Mucosa of descending colon (tissue), 3 donors: ENCODE measurements at regions not wholly inside any gene's neighbourhood (a gene's known extent, or its start where the extent isn't known, plus 50 kb on each side); places are given as distances from the start of the nearest gene placed in this dataset.

Experiments used
- ATAC-seq: fragments of 200-7000 bp; cut with Tn5 transposase; one replicate; pipeline ENCODE4 v1.9.1; 2020; ENCODE audit warnings: mild to moderate bottlenecking, moderate library complexity
- DNase-seq, 3 donors: peaks; one replicate each; pipeline ENCODE4 v3.0.0-alpha.2; 2020
- H3K36me3 ChIP-seq: fragments of 200-600 bp; one replicate; pipeline ENCODE4 v1.8.0; 2021; ENCODE audit warnings: low read depth, mild to moderate bottlenecking
- H3K4me1 ChIP-seq: fragments of 200-600 bp; one replicate; pipeline ENCODE4 v1.8.0; 2021; ENCODE audit warnings: low read depth, mild to moderate bottlenecking
- H3K4me3 ChIP-seq: fragments of 200-600 bp; one replicate; pipeline ENCODE4 v1.8.0; 2021; ENCODE audit warnings: mild to moderate bottlenecking
- H3K9me3 ChIP-seq: fragments of 200-600 bp; one replicate; pipeline ENCODE4 v1.8.0; 2021; ENCODE audit warnings: mild to moderate bottlenecking
- intact Hi-C, 2 donors: fragments of 100-400 bp; cut with DNase I in 1 of 2; cut with micrococcal nuclease in 1 of 2; formaldehyde crosslinking; loops; one replicate each; pipeline versions ENCODE4 v1.11.0 to v1.11.1; 2022; cut with DNase I, micrococcal nuclease
- TF ChIP-seq, protein P1 (sequence below): fragments of 200-600 bp; IDR thresholded peaks from one replicate; pipeline ENCODE4 v1.8.0; 2022; ENCODE audit warnings: antibody characterized with exemption, mild to moderate bottlenecking
- donor health status: DM: no; HTN: no; CAD: no; lungs with moderate emphysema.
- donor health status: DM: no; HTN: no; CAD: no.
- donor health status: DM: no; HTN: yes; CAD: no.

DNA sequence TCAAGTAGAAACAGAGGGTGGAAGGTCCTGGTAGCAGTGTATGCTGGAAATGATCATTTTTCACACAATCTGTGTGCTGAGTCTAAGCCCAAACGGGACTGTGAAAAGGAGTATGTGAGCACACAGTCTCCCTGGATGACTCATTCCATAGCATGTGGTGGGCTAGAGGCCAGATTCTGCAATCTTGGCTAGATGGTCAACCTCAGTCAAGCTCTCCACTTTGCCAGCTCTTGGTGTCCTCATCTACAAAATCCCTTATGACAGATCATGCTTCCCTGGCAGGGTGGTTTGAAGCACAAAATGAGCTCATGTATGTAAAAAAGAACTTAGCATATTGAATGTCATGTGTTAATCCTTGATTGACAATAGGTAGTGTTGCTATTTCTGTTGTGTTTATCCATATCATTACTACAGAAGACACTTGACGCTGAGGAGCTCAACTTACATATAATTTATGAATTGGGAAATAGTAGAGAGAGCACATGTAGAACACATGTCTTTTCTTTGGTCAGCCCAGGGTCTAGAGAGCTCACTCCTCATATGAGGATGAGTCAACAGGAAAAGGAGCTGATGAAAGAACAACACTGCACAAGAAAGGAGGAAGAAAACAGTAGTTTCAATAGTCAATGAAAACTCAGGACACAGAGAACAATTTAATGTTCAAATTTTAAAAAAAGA, 517.5 kb downstream of the BCL11B start:
- H3K4me1 ChIP-seq = no peaks in the 10 kb centered on the region
- TF ChIP-seq, protein P1, sequence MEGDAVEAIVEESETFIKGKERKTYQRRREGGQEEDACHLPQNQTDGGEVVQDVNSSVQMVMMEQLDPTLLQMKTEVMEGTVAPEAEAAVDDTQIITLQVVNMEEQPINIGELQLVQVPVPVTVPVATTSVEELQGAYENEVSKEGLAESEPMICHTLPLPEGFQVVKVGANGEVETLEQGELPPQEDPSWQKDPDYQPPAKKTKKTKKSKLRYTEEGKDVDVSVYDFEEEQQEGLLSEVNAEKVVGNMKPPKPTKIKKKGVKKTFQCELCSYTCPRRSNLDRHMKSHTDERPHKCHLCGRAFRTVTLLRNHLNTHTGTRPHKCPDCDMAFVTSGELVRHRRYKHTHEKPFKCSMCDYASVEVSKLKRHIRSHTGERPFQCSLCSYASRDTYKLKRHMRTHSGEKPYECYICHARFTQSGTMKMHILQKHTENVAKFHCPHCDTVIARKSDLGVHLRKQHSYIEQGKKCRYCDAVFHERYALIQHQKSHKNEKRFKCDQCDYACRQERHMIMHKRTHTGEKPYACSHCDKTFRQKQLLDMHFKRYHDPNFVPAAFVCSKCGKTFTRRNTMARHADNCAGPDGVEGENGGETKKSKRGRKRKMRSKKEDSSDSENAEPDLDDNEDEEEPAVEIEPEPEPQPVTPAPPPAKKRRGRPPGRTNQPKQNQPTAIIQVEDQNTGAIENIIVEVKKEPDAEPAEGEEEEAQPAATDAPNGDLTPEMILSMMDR = no peak
- no peak for DNase-seq
- H3K36me3 ChIP-seq = no peaks in the 10 kb centered on the region
- H3K4me3 ChIP-seq = no peak overlapping the region
- intact Hi-C loops = no loop called here
- H3K9me3 ChIP-seq = no peaks in the 10 kb centered on the region
- no peak for ATAC-seq

DNA sequence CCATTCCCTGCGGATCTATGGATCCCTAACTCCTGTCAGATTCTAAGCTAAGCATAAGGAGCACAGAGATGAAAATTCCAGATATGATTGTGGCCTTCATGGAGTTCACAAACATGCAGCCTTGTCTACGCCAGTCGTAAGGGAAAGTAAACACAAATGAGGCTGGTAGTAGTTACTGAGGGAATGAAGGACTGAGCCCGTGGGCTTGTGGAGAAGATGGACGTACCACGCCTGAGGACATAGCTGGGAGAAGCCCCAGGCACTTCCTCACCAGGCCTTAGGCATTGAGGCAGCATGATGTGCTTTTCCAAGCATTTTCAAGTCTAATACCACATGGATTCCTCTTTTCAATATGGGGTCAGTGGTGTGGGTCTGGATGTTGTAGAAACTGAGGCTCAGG, 515.2 kb downstream of the BCL11B start:
- no peak for DNase-seq
- Histone ChIP-seq H3K9me3 (no peaks in the 10 kb centered on the region), H3K4me3 (no peak overlapping the region), H3K4me1 (no peaks in the 10 kb centered on the region), H3K36me3 (no peaks in the 10 kb centered on the region)
- ATAC-seq = no peak
- intact Hi-C loops = no loop called here
- TF ChIP-seq, protein P1 = no peak

DNA sequence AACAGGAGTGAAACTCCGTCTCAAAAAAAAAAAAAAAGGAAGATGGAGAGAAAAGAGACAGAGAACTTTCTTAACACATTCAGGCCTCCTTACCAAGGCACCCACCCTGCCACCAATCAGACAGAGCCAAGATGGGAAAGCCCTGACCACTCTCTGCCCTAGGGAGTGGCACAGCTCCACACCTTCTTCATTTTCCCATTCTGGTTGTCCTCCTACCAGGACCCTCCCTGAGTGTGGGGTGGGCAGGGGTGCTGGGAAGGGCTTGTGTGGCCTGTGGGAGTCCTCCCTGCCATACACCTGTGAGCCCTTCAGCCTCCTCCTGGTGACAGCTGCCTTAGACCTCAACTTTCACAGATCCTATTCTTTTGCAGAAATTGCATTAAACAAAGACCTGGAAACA, 513.6 kb downstream of the BCL11B start:
- Histone ChIP-seq H3K36me3 (no peaks in the 10 kb centered on the region), H3K4me1 (no peaks in the 10 kb centered on the region), H3K4me3 (no peak overlapping the region), H3K9me3 (peaks cover 6% of the 10 kb centered on the region)
- DNase-seq (no peak), ATAC-seq (no peak)
- intact Hi-C loops = no loop called here
- TF ChIP-seq, protein P1 = no peak

DNA sequence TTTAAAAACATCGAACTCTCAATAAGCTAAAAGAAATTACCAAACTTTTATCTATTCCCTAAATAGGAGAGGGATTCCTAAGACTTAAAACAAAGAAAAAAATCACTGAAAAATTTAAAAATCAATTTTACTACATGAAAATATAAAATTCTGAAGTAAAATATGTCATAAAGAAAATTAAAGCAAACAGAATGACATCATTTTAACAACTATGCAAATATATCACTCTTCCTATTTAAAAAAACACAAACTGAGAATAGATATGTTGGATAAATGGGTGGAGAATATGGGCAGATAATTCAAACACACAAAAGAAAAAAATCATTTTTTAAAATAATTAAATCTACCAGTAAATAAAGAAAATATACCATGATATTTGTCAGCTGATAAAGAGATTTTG, 510.0 kb downstream of the BCL11B start:
- TF ChIP-seq, protein P1 = no peak
- intact Hi-C loops = no loop called here
- DNase-seq (no peak), ATAC-seq (no peak)
- H3K9me3 ChIP-seq = peaks cover 12% of the 10 kb centered on the region
- no peaks in the 10 kb centered on the region for H3K36me3 ChIP-seq
- no peaks in the 10 kb centered on the region for H3K4me1 ChIP-seq
- H3K4me3 ChIP-seq = no peak overlapping the region

DNA sequence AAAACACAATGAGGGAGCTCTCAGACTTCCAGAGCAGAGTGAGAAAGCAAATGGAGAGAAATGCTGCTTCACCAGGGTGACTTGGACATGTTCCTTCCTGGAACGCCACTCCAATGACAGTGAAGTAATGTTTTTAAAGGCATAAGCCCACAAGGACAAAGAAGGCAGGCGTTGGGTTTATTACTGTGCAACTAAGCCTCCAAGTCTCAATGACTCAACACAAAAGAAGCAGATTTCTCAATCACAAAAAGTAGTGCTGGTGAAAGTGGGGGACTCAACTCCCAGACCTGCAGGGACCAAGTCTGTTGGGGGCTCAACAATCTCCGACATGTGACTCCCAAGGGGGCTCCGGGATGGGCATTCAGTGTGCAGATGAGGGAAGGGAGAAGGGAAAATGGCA, 505.2 kb downstream of the BCL11B start:
- DNase-seq (peak in 1 of 3 donors; percentile 3), ATAC-seq (no peak)
- peaks cover 12% of the 10 kb centered on the region for H3K9me3 ChIP-seq
- TF ChIP-seq, protein P1 = no peak
- intact Hi-C loops = no loop called here
- no peak overlapping the region for H3K4me3 ChIP-seq
- H3K36me3 ChIP-seq = no peaks in the 10 kb centered on the region
- H3K4me1 ChIP-seq = no peaks in the 10 kb centered on the region

DNA sequence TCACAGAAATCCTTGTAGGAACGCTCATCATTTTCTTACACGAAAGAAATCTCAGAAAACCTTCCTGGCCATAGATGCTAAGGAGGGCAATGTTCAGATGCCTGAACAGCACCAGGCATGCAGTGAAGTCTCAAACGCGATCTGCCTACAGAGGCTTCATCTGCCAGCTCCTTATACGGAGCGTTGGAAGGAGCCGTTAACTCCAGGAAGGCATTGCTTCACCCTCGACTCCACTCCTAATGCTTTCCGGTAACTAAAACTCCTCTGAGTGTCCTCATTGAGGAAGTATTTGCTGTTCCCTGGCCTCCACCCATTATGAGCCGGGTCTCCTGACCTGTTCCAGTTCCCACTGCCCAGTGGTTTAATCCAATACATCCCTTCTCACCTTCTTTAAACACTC, 502.7 kb downstream of the BCL11B start:
- Histone ChIP-seq H3K4me3 (no peak overlapping the region), H3K9me3 (no peaks in the 10 kb centered on the region), H3K36me3 (no peaks in the 10 kb centered on the region), H3K4me1 (no peaks in the 10 kb centered on the region)
- ATAC-seq (no peak), DNase-seq (no peak)
- TF ChIP-seq, protein P1 = no peak
- intact Hi-C loops = no loop called here
